ENCODE measurements at regions not wholly inside any gene's neighbourhood (a gene's known extent, or its start where the extent isn't known, plus 50 kb on each side); places are given as distances from the start of the nearest gene placed in this dataset.

DNA sequence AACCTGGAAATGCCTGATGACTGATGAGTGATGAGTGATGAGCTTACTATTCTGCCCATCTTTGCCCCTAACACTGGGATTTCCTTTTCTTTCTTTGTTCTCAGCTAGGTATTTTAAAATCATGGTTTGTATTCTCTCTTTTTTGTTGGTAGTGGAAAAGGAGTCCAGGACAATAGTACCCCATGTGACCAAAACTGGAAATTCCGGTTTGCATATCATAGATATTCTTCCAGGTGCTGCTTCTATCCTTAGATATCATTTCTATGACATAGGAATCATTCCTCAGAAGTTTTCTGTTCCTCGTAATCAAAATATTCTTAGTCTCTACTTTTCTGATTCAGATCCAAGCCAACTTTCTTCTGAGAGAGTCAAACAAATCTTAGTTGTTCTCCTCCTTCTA lies 320.5 kb upstream of the TET2 start:
- SMC1A ChIA-PET (ENCODE audit: uncharacterized antibody, unreplicated experiment), result no interaction called here
- H3K9ac ChIP-seq (ENCODE audit: control insufficient read depth, insufficient read depth, low read length), result no peak overlapping the region
- no peaks in the 10 kb centered on the region for H3K36me3 ChIP-seq (ENCODE audit: control insufficient read depth in 2 of 2, insufficient read depth in 2 of 2, low read length in 1 of 2)
- POLR2A ChIA-PET, result interaction anchor here (0.9 kb wide), 1 partner anchor 15 kb away, joined by 3 read pairs; no protein-coding TSS in a partner anchor
- no peak for FAIRE-seq
- no peaks in the 10 kb centered on the region for H3K79me2 ChIP-seq (ENCODE audit: control insufficient read depth, insufficient read depth, low read length)
- no peaks in the 10 kb centered on the region; the same call in 2 of the 3 replicates for H3K9me3 ChIP-seq (replicated peaks; ENCODE audit: control insufficient read depth, insufficient read depth, low read length)
- no peaks in the 10 kb centered on the region for H3K4me1 ChIP-seq (ENCODE audit: control insufficient read depth, insufficient read depth, low read length)
- H2AFZ ChIP-seq (ENCODE audit: control insufficient read depth, low read depth, low read length), result no peak overlapping the region
- no peak overlapping the region for H3K4me2 ChIP-seq (ENCODE audit: control insufficient read depth, insufficient read depth)
- intact Hi-C loops (cut with micrococcal nuclease; ENCODE audit: unreplicated experiment) (no loop called here), in situ Hi-C loops (cut with MboI) (no loop called here)
- CTCF ChIA-PET, result interaction anchor here (1.3 kb wide), 1 partner anchor 18 kb away, joined by 3 read pairs; no protein-coding TSS in a partner anchor
- no peaks in the 10 kb centered on the region for H3K27me3 ChIP-seq (replicated peaks in 1 of 2; ENCODE audit: control insufficient read depth in 2 of 2, insufficient read depth in 2 of 2, low read length in 1 of 2)
- no TSS peak for BruUV-seq (replicated peaks)
- WGBS (ENCODE audit: insufficient coverage, insufficient replicate concordance, low lambda C conversion rate, missing lambda C conversion rate), result 38% methylated on average over 2 of the region's 2 CpGs
- RAD21 ChIA-PET (ENCODE audit: unreplicated experiment), result no interaction called here
- no peak overlapping the region for H3K27ac ChIP-seq (ENCODE audit: control insufficient read depth, insufficient read depth)
- H4K20me1 ChIP-seq (ENCODE audit: control insufficient read depth, insufficient read depth), result no peaks in the 10 kb centered on the region
- no peak for DNase-seq (ENCODE audit: low read depth, low spot score)
- H3K4me3 ChIP-seq, result no peak overlapping the region
- no peak for ATAC-seq
- TF ChIP-seq SMC3 (IDR thresholded peaks at IDR 0.05; ENCODE audit: borderline replicate concordance, low read length), result no peak
- TF ChIP-seq, protein P1, sequence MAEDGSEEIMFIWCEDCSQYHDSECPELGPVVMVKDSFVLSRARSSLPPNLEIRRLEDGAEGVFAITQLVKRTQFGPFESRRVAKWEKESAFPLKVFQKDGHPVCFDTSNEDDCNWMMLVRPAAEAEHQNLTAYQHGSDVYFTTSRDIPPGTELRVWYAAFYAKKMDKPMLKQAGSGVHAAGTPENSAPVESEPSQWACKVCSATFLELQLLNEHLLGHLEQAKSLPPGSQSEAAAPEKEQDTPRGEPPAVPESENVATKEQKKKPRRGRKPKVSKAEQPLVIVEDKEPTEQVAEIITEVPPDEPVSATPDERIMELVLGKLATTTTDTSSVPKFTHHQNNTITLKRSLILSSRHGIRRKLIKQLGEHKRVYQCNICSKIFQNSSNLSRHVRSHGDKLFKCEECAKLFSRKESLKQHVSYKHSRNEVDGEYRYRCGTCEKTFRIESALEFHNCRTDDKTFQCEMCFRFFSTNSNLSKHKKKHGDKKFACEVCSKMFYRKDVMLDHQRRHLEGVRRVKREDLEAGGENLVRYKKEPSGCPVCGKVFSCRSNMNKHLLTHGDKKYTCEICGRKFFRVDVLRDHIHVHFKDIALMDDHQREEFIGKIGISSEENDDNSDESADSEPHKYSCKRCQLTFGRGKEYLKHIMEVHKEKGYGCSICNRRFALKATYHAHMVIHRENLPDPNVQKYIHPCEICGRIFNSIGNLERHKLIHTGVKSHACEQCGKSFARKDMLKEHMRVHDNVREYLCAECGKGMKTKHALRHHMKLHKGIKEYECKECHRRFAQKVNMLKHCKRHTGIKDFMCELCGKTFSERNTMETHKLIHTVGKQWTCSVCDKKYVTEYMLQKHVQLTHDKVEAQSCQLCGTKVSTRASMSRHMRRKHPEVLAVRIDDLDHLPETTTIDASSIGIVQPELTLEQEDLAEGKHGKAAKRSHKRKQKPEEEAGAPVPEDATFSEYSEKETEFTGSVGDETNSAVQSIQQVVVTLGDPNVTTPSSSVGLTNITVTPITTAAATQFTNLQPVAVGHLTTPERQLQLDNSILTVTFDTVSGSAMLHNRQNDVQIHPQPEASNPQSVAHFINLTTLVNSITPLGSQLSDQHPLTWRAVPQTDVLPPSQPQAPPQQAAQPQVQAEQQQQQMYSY (CRISPR knock-in tag; IDR thresholded peaks at IDR 0.05), result no peak
- TF ChIP-seq, protein P2, sequence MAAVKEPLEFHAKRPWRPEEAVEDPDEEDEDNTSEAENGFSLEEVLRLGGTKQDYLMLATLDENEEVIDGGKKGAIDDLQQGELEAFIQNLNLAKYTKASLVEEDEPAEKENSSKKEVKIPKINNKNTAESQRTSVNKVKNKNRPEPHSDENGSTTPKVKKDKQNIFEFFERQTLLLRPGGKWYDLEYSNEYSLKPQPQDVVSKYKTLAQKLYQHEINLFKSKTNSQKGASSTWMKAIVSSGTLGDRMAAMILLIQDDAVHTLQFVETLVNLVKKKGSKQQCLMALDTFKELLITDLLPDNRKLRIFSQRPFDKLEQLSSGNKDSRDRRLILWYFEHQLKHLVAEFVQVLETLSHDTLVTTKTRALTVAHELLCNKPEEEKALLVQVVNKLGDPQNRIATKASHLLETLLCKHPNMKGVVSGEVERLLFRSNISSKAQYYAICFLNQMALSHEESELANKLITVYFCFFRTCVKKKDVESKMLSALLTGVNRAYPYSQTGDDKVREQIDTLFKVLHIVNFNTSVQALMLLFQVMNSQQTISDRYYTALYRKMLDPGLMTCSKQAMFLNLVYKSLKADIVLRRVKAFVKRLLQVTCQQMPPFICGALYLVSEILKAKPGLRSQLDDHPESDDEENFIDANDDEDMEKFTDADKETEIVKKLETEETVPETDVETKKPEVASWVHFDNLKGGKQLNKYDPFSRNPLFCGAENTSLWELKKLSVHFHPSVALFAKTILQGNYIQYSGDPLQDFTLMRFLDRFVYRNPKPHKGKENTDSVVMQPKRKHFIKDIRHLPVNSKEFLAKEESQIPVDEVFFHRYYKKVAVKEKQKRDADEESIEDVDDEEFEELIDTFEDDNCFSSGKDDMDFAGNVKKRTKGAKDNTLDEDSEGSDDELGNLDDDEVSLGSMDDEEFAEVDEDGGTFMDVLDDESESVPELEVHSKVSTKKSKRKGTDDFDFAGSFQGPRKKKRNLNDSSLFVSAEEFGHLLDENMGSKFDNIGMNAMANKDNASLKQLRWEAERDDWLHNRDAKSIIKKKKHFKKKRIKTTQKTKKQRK (IDR thresholded peaks at IDR 0.05; ENCODE audit: low read depth, low read length), result no peak
- no peak for TF ChIP-seq MYB (IDR thresholded peaks at IDR 0.05; ENCODE audit: borderline replicate concordance, low read depth, low read length)
- no peak for TF ChIP-seq SMAD5 (IDR thresholded peaks at IDR 0.05; ENCODE audit: low read depth)
- TF ChIP-seq NFXL1 (IDR thresholded peaks at IDR 0.05; ENCODE audit: borderline replicate concordance), result no peak
- TF ChIP-seq, protein P3, sequence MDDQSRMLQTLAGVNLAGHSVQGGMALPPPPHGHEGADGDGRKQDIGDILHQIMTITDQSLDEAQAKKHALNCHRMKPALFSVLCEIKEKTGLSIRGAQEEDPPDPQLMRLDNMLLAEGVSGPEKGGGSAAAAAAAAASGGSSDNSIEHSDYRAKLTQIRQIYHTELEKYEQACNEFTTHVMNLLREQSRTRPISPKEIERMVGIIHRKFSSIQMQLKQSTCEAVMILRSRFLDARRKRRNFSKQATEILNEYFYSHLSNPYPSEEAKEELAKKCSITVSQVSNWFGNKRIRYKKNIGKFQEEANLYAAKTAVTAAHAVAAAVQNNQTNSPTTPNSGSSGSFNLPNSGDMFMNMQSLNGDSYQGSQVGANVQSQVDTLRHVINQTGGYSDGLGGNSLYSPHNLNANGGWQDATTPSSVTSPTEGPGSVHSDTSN (IDR thresholded peaks at IDR 0.05; ENCODE audit: insufficient replicate concordance, low read depth, low read length), result no peak
- TF ChIP-seq NR2F1 (conservative IDR thresholded peaks at IDR 0.05), result no peak
- TF ChIP-seq NFIC (IDR thresholded peaks at IDR 0.05; ENCODE audit: low read depth, low read length), result no peak
- TF ChIP-seq HDGF (IDR thresholded peaks at IDR 0.05), result no peak
- no peak for TF ChIP-seq NR2C1 (IDR thresholded peaks at IDR 0.05)
- TF ChIP-seq, protein P4, sequence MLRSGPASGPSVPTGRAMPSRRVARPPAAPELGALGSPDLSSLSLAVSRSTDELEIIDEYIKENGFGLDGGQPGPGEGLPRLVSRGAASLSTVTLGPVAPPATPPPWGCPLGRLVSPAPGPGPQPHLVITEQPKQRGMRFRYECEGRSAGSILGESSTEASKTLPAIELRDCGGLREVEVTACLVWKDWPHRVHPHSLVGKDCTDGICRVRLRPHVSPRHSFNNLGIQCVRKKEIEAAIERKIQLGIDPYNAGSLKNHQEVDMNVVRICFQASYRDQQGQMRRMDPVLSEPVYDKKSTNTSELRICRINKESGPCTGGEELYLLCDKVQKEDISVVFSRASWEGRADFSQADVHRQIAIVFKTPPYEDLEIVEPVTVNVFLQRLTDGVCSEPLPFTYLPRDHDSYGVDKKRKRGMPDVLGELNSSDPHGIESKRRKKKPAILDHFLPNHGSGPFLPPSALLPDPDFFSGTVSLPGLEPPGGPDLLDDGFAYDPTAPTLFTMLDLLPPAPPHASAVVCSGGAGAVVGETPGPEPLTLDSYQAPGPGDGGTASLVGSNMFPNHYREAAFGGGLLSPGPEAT (IDR thresholded peaks at IDR 0.05; ENCODE audit: low read depth), result no peak
- no peak for TF ChIP-seq TCF12 (IDR thresholded peaks at IDR 0.05; ENCODE audit: low read depth, low read length)
- no peak for TF ChIP-seq CEBPB (IDR thresholded peaks at IDR 0.05; ENCODE audit: borderline replicate concordance in 1 of 2, low read depth in 2 of 2, low read length in 2 of 2)
- TF ChIP-seq ASH2L (IDR thresholded peaks at IDR 0.05; ENCODE audit: borderline replicate concordance, low read depth), result no peak
- no peak for TF ChIP-seq KDM1A (IDR thresholded peaks at IDR 0.05; ENCODE audit: borderline replicate concordance)

Data from GM12878 (cell line).